ENCODE measurements at regions not wholly inside any gene's neighbourhood (a gene's known extent, or its start where the extent isn't known, plus 50 kb on each side); places are given as distances from the start of the nearest gene placed in this dataset.

GRCh38 chr12:75748136-75748535, 236.7 kb upstream of the KRR1 start:
- TF ChIP-seq POLR2A (IDR thresholded peaks at IDR 0.05) (no peak), CTCF (IDR thresholded peaks at IDR 0.05) (no peak), POLR2AphosphoS5 (IDR thresholded peaks at IDR 0.05) (no peak)

All from prostate gland (tissue), 2 donors.